ENCODE measurements at regions not wholly inside any gene's neighbourhood (a gene's known extent, or its start where the extent isn't known, plus 50 kb on each side); places are given as distances from the start of the nearest gene placed in this dataset.

DNA sequence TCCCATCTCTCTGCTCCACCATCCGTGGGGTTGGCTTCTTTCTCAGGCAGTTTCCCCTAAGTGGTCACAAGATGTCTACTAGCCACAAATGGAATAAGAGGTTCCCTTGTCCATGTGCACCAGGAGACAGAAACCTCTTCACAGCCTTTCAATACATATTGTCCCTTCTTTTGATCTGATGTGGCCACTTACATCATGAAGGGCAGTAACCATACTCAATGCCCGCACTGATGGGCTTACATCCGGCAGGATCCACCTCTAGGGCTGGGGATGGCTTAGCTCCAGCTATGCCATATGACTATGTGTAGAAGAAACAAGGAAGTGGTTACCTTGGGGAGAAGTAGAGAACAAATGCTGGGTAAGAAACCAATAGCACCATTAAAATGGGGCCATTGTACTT is 64.4 kb downstream of the PLEKHG1 start:
- TF ChIP-seq CTCF (IDR thresholded peaks at IDR 0.05; ENCODE audit: low read depth, low read length) (no peak), EZH2phosphoT487 (IDR thresholded peaks at IDR 0.05; ENCODE audit: low read depth) (no peak)
